GM19372 (cell line): ENCODE measurements at regions not wholly inside any gene's neighbourhood (a gene's known extent, or its start where the extent isn't known, plus 50 kb on each side); places are given as distances from the start of the nearest gene placed in this dataset.

Experiments used
- ATAC-seq: cut with Tn5 transposase; IDR thresholded peaks from one replicate; pipeline ENCODE4 v1.9.1; 2021; ENCODE audit warnings: mild to moderate bottlenecking, low read depth, moderate library complexity; ENCODE audit not compliant: unreplicated experiment

GRCh38 chr10:29176845-29177832, 111.7 kb upstream of the LYZL1 start:
- ATAC-seq, result no peak

- no peak for ATAC-seq
Observed at GRCh38 chr10:29181936-29182335, 106.9 kb upstream of the LYZL1 start.

DNA sequence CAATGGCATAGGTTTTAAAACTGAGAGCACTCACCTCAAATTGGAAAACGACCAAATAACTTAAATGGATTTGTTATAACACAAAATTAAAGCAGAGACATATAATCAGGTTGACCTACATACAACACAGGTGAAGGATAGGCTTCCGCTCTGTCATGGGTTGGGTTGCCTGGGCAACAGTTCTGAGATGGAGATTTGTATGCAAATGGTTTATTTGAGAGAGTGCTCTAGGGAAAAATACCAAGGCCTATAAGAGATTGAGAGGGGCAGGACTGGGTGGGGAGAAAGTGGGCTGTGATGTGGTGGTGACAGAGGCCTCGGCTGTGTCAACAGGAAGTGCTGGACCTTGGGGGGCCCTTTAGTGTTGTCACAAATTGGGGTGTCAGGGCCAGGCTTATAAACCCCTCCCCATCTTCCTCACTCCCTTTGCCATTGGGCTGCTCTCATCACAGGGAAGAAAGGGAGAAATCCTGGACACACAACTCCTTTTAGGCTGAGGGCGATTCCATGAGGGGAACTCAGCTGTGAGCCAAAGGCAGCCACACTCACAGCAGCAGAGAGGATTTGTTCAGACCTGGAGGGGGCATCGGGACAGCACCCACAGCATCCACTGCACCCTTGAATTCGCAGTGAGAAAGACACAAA, 105.4 kb upstream of the LYZL1 start:
- ATAC-seq, result no peak

DNA sequence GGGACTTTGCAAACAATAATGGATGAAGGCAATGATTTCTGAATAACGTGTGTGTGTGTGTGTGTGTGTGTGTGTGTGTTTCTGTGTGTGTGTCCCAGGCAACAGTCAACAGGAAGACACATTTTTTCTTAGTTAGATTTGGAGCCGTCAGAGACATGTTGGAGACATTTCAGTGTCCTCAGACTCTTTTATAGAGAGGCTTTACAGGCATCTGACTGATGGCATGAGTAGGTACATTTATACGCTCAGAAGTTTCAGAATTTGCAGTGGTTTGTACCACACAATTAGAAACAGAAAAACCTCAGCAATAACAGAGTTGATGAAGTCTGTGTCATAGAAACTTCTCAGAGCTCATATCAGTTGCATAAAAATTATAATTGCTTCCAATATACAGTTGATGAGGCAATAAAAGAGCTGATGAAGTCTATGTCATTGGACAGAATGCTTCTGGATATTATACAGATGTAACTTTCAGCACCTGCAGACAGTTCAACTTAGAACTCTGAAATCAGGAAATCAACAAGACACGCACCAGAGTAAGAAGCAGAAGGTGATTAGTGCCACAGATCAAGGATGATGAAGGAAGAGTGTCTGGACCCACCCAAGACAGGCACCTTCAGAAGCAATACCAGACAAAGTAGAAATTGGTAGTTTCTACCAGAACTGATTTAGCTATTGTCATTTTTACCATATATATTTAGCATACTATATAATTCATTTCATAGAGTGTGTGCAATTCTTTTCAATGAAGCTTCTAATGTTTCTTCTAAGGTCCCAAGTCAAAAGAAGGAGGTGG, 104.5 kb upstream of the LYZL1 start:
- ATAC-seq, result no peak

DNA sequence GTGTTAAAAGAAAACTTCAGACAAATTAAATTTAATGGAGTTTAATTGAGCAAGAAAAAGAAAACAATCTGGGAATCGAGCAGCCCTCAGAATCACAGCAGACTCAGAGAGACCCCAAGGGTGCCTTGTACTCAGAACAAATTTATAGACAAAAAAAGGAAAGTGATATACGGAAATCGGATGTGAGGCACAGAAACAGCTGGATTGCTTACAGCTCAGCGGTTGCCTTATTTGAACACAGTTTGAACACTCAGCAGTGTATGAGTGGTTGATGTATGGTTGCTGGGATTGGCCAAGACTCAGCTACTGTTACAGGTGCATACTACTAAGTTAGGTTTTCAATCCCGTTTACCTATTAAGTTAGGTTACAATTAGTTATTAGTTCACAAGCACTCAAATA, 103.8 kb upstream of the LYZL1 start:
- no peak for ATAC-seq

GRCh38 chr10:29186221-29186620, 102.6 kb upstream of the LYZL1 start:
- no peak for ATAC-seq

- ATAC-seq, result no peak
Observed at GRCh38 chr10:29189256-29189655, 99.6 kb upstream of the LYZL1 start.

DNA sequence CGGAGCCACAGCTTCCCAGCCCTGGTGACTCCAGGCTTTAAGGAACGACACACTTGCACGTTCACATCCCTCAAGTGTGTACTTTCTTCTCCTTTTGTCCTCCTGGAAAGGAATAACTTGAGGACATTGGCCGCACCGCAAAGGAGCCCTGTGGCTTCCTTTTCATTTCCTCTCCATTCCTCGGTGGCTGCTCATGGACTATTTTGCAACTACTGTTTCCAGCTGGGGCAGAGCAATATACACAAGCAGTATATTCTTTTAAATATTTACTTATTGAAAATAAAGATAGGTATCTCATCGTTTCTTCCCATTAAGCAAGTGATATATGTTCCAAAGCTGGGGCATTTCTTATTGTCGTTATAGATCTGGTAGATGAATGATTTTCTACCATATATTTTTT, 97.2 kb upstream of the LYZL1 start:
- ATAC-seq, result no peak

DNA sequence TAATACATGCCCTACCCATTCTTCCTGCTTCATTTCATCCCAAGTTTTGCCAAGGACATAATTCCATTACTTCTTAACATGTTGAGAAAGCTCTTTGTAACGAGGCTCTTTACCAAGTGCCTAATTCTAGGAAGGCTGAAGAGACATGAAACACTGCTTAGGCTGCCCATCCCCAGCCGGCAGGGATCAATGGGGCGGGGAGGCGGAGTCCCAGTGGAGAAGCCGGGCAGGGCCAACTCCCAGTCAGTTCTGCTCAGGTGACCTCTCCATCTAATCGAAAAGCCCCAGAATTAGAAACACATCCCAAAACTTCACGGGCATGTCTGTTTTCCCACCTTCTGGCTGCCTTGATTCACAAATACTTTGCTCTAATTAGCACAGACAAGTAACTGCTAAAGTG, 89.5 kb upstream of the LYZL1 start:
- ATAC-seq, result no peak

- ATAC-seq, result no peak
Observed at GRCh38 chr10:29199941-29200679, 88.8 kb upstream of the LYZL1 start.

DNA sequence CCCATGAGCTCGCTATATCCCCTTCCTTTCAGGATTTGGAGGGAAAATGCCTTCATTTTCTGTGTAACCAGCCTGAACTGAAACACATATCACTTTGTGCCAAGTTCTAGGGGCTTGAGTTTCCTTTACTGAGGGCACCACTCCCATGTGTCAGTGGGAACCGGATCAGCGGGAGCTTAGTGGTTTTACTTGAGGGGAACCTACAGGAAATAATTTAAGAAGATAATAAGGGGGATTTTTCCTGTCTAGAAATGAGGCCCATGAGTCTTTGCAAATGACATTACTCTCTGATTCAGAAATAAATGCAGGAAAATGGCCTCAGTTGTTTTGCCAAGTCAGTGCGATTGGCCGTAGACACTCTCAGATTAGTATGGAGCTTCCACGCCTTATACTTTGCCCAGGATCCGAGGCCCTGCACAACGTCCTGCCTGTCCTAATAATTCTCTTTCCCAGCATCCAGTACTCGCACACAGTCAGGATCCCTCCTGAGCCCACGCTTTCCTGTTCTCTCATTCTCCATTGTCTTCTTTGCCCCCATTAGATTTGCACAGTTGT, 86.4 kb upstream of the LYZL1 start:
- ATAC-seq, result no peak

- ATAC-seq, result no peak
Observed at GRCh38 chr10:29203432-29203831, 85.4 kb upstream of the LYZL1 start.

DNA sequence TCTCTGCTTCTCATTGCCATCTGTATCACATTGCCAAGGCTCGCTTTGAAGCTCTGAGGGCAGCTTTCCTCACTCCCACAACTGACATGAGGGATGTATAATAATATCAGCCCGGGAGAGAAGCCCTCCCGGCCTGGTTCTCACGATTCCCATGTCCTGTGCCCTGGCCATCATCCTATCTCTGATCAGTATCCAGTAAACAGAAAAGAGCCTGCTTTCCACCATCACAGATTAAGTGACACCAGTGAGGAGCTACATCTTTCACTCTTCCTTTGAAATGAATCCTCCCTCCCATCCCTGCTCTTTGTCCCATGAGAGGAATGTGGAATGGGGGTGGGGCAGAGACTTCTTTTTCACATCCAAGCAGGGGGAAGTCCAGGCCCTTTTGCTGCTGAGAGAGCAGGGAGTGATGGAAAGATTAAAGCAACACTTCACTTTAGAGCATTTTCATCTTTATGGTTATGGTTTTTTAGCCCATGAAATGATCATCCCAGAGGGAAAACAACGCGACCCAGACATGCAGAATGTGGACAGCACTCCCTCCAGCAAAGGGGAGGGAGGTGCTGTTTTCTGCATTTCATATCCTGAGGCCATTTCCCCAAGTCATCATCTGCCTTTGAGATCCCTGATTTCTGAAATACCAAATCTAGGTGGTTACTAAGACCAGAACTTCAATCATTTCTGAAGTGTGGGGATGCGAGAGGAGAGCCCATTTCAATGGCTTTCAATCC, 84.6 kb upstream of the LYZL1 start:
- ATAC-seq, result no peak

GRCh38 chr10:29205787-29206186, 83.1 kb upstream of the LYZL1 start:
- no peak for ATAC-seq

- ATAC-seq, result no peak
Observed at GRCh38 chr10:29208845-29209244, 80.0 kb upstream of the LYZL1 start.

DNA sequence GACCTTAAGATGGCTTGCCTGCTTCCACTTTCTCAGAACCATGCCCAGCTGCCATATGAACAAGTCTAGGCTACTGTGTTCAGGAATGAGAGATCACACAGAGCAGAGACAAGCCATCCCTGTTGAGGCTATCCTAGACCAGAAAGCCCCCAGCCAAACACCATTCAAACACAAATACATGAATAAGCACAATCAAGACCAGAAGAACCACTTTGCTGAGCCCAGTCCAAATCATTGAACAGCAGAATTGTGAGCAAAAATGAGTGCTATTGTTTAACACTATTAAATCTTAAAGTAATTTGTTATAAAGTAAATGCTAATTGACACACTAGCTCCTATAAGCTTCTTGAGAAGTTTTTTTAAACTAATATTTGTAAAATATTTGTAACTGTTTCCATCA, 79.0 kb upstream of the LYZL1 start:
- no peak for ATAC-seq

DNA sequence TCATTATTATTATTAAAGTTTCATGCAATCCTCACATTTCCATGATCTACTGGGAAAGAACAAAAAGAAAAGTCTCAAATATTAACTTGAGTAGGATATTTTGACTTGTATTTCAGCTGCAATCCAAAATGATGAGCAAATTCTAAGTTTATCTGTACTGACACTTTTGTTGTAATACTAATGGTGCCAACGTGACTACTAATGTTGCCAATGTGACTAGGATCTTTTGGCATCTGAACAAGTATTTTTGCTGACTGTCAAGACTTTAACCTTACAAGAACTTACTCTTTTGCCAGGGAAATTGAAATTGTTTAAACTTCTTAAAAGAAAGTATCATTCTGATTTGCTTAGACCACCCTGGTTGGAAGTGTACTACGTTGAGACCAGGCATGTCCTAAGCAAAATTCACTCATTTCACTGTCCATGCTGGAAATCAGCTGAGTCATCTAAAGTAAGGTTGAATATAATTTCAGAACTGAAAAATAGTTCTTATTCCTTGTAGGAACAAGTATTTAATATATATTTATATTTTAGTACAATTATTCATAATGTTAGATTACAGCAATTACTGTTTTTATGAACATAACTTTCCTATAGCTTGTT, 78.5 kb upstream of the LYZL1 start:
- ATAC-seq, result no peak

DNA sequence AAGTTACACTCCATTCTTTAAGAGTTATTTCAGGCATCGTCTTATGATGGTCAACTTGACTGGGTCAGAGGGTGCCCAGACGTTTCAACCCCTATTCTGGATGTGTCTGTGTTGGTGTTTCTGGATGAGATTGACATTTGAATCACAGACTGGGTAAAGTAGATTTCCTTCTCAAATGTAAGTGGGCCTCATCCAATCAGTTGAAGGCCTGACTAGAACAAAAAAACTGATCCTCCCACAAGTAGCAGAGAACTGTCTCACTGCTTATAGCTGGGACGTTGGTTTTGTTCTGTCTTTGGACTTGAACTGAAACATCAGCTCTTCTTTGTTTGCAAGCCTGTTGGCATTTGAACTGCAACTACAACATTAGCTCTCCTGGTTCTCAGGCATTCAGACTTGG, 76.3 kb upstream of the LYZL1 start:
- ATAC-seq, result no peak

- no peak for ATAC-seq
Observed at GRCh38 chr10:29214551-29214950, 74.3 kb upstream of the LYZL1 start.
